ENCODE measurements at regions not wholly inside any gene's neighbourhood (a gene's known extent, or its start where the extent isn't known, plus 50 kb on each side); places are given as distances from the start of the nearest gene placed in this dataset.

DNA sequence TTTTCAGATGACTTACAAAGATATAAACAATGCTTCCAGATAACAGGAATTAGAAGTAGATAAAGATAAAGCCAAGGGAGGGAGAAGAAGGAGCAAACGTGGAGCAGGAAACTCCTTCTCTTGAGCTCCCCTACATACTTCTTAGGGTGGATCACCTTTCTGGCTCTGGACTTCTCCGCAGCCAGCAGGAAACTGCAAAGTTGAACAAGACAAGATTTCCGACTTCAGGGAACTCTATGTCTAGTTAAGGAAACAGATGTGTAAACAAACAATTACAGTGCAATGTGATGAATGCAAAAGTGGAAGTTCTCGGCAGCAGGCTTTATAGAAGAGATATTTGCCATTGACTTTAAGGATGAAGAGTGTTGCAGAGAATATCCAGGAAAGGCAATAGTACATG is 134.0 kb upstream of the MARCKS start:
- TF ChIP-seq MYC (IDR thresholded peaks at IDR 0.05; ENCODE audit: low read depth, low read length) (no peak), POLR2A (IDR thresholded peaks at IDR 0.05; ENCODE audit: extremely low read depth, insufficient read length) (no peak)
- TF ChIP-seq, protein P1, sequence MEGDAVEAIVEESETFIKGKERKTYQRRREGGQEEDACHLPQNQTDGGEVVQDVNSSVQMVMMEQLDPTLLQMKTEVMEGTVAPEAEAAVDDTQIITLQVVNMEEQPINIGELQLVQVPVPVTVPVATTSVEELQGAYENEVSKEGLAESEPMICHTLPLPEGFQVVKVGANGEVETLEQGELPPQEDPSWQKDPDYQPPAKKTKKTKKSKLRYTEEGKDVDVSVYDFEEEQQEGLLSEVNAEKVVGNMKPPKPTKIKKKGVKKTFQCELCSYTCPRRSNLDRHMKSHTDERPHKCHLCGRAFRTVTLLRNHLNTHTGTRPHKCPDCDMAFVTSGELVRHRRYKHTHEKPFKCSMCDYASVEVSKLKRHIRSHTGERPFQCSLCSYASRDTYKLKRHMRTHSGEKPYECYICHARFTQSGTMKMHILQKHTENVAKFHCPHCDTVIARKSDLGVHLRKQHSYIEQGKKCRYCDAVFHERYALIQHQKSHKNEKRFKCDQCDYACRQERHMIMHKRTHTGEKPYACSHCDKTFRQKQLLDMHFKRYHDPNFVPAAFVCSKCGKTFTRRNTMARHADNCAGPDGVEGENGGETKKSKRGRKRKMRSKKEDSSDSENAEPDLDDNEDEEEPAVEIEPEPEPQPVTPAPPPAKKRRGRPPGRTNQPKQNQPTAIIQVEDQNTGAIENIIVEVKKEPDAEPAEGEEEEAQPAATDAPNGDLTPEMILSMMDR (IDR thresholded peaks at IDR 0.05; ENCODE audit: low read depth, low read length) = no peak
- TF ChIP-seq, protein P2, sequence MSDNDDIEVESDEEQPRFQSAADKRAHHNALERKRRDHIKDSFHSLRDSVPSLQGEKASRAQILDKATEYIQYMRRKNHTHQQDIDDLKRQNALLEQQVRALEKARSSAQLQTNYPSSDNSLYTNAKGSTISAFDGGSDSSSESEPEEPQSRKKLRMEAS (IDR thresholded peaks at IDR 0.05; ENCODE audit: low read depth, low read length) = no peak

Measured in NB4 (cell line).